ENCODE measurements at regions not wholly inside any gene's neighbourhood (a gene's known extent, or its start where the extent isn't known, plus 50 kb on each side); places are given as distances from the start of the nearest gene placed in this dataset.

GRCh38 chr1:221905802-221906201, 163.9 kb upstream of the DUSP10 start:
- Histone ChIP-seq H3F3A (replicated peaks; ENCODE audit: insufficient read depth) (no peaks in the 10 kb centered on the region), H3K79me2 (ENCODE audit: insufficient read depth) (no peaks in the 10 kb centered on the region), H3K9me2 (no peaks in the 10 kb centered on the region), H3K4me1 (ENCODE audit: control insufficient read depth in 1 of 2, insufficient read depth in 2 of 2, low read depth in 1 of 2, low read length in 1 of 2) (no peaks in the 10 kb centered on the region), H2AFZ (ENCODE audit: low read depth) (no peak overlapping the region), H3K4me3 (ENCODE audit: low read depth in 2 of 2, low read length in 1 of 2) (no peak overlapping the region), H3K4me2 (no peak overlapping the region), H4K20me1 (ENCODE audit: insufficient read depth) (no peaks in the 10 kb centered on the region), H3K9ac (no peak overlapping the region), H3K27ac (ENCODE audit: low read depth in 2 of 2, low read length in 1 of 2) (no peak overlapping the region), H3K27me3 (ENCODE audit: insufficient read depth) (no peaks in the 10 kb centered on the region), H3K9me3 (no peaks in the 10 kb centered on the region), H3K36me3 (replicated peaks in 1 of 2; ENCODE audit: control insufficient read depth in 1 of 2, insufficient read depth in 2 of 2, low read length in 1 of 2) (no peaks in the 10 kb centered on the region)
- ChIA-PET CTCF (interaction anchor here (0.7 kb wide), 1 partner anchor 261 kb away, joined by 3 read pairs; no protein-coding TSS in a partner anchor), POLR2A (no interaction called here)
- DNase-seq, result no peak
- WGBS (ENCODE audit: low lambda C conversion rate), result 49% methylated on average over 2 of the region's 2 CpGs
- TF ChIP-seq FOXJ3 (CRISPR knock-in tag; IDR thresholded peaks at IDR 0.05) (no peak), USF2 (IDR thresholded peaks at IDR 0.05; ENCODE audit: borderline replicate concordance, low read depth, low read length) (no peak), MEF2A (IDR thresholded peaks at IDR 0.05; ENCODE audit: borderline replicate concordance, low read depth) (no peak), TAF1 (IDR thresholded peaks at IDR 0.05; ENCODE audit: borderline replicate concordance, low read depth, low read length) (no peak), REST (IDR thresholded peaks at IDR 0.05; ENCODE audit: low read depth, low read length) (no peak), CHD2 (IDR thresholded peaks at IDR 0.05; ENCODE audit: low read length, partially characterized antibody) (no peak), USF1 (IDR thresholded peaks at IDR 0.05; ENCODE audit: borderline replicate concordance, low read depth) (no peak), ZBTB33 (IDR thresholded peaks at IDR 0.05; ENCODE audit: borderline replicate concordance, low read depth) (no peak), ELF1 (IDR thresholded peaks at IDR 0.05) (no peak), EZH2phosphoT487 (IDR thresholded peaks at IDR 0.05; ENCODE audit: borderline replicate concordance, low read depth) (no peak), PBX3 (IDR thresholded peaks at IDR 0.05) (no peak), TCF12 (IDR thresholded peaks at IDR 0.05) (no peak), SIN3A (IDR thresholded peaks at IDR 0.05; ENCODE audit: borderline replicate concordance, low read depth, low read length) (no peak)
